ENCODE measurements at regions not wholly inside any gene's neighbourhood (a gene's known extent, or its start where the extent isn't known, plus 50 kb on each side); places are given as distances from the start of the nearest gene placed in this dataset.

- no peak for DNase-seq (ENCODE audit: low read depth)
- no peak overlapping the region for H3K4me3 ChIP-seq (ENCODE audit: low read depth, low read length)
- no peak for TF ChIP-seq CTCF (IDR thresholded peaks at IDR 0.05; ENCODE audit: insufficient read depth, low read depth, low read length, missing control alignments)
Observed at GRCh38 chrX:9249051-9249846, 215.3 kb upstream of the FAM9B start.

GRCh38 chrX:9252182-9252581 lies 212.7 kb upstream of the TBL1X start:
- no peak for TF ChIP-seq CTCF (IDR thresholded peaks at IDR 0.05; ENCODE audit: insufficient read depth, low read depth, low read length, missing control alignments)
- no peak for DNase-seq (ENCODE audit: low read depth)
- H3K4me3 ChIP-seq (ENCODE audit: low read depth, low read length) = no peak overlapping the region

DNA sequence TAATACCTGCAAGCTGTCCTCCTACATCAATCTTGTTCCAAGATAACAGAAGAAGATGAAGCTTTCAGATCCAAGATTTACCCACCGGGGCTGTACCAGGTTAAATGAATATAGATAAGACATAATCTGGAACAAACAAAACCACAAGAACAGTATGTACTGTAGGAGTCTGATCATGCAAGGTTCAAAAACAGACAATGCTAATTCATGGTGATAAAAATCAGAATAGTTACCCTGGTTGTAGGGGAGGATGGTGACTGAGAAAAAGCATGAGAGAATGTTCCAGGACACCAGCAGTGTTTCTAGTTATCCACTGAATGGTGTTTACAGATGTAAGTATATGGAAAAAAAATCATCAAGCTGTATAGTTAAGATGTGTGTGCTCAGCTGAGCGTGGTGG lies 211.6 kb upstream of the TBL1X start:
- H3K4me3 ChIP-seq (ENCODE audit: low read depth, low read length) = no peak overlapping the region
- DNase-seq (ENCODE audit: low read depth) = no peak
- no peak for TF ChIP-seq CTCF (IDR thresholded peaks at IDR 0.05; ENCODE audit: insufficient read depth, low read depth, low read length, missing control alignments)

- DNase-seq (ENCODE audit: low read depth) = no peak
- no peak for TF ChIP-seq CTCF (IDR thresholded peaks at IDR 0.05; ENCODE audit: insufficient read depth, low read depth, low read length, missing control alignments)
- no peak overlapping the region for H3K4me3 ChIP-seq (ENCODE audit: low read depth, low read length)
Observed at GRCh38 chrX:9257718-9258420, 207.0 kb upstream of the TBL1X start.

DNA sequence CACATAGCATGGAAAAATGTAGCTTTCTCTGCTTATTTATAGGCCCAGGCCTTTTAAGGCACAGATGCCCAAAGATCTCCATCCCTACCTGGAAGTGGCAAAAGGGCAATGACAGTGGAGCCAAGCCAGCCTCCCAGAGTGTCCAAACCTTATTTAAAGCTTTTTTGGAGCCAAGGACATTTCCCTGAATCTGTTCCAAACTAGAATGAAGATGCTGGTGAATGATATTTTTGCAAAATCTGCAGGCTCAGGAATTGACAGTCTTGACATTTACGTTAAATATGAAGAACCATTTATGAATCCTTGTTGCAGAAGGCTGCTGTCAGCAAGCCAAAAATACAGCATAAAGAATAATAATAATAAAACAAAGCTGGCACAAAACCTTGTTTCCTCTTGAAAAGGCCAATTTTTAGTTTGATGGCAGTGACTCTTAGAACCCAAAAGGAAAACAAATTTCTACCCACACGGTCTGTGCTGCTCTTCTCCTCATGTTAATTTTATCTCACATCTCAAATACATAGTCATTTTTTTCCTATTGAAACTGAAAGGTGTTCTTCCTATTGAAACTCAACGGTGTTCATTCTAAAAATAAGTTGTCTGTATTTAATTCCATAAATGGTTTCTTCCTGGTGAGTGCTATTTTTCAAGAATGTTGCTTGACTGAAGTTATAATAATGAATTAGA lies 206.3 kb upstream of the TBL1X start:
- no peak for DNase-seq (ENCODE audit: low read depth)
- no peak for TF ChIP-seq CTCF (IDR thresholded peaks at IDR 0.05; ENCODE audit: insufficient read depth, low read depth, low read length, missing control alignments)
- no peak overlapping the region for H3K4me3 ChIP-seq (ENCODE audit: low read depth, low read length)

DNA sequence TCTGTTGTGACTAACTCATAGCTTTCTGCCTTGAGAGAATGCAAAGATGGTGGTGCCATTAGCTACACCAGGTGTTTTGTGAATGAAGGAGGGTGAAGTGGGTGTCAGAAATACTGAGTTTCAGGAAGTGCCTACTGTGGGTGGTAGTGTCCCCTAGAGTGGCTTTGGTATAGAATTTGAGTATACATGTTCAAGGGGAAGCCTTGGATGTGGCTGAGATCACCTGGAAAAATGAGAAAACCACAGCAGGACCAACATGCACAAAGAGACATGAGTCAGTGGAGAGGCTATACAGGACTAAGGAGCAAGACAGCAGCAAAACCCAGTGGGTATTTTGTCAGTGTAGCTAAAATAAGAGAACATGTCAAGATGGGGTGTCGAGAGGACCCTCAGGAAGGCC lies 204.3 kb upstream of the TBL1X start:
- H3K4me3 ChIP-seq (ENCODE audit: low read depth, low read length) = no peak overlapping the region
- no peak for DNase-seq (ENCODE audit: low read depth)
- no peak for TF ChIP-seq CTCF (IDR thresholded peaks at IDR 0.05; ENCODE audit: insufficient read depth, low read depth, low read length, missing control alignments)
